ENCODE measurements at regions not wholly inside any gene's neighbourhood (a gene's known extent, or its start where the extent isn't known, plus 50 kb on each side); places are given as distances from the start of the nearest gene placed in this dataset.
"Not testable (repeated sequence)": the region's sequence is repeated elsewhere in the genome, so short reads cannot be mapped to it uniquely, and the experiment has no call there.

DNA sequence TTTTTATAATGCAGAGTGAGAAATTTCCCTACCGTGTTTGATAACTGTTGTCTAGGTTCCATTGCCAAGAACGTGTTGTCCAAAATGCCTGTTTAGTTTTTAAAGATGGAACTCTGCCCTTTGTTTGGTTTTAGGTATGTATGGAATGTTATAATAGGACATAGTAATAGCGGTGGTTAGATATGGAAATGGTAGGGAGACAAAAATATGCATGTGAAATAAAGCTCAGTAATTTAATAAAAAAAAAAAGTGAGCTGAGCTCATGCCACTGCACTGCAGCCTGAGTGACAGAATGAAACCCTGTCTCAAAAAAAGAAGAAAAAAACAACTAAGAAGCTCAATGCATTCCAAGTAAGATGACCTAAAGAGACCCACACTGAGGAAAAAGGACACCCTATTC is 72.9 kb downstream of the ZNF783 start:
- peaks cover 1% of the 10 kb centered on the region for H3K36me3 Mint-ChIP-seq (ENCODE audit: insufficient read depth)
- peaks cover 0 to 1% of the 10 kb centered on the region in 2 donors for H3K4me1 Mint-ChIP-seq (ENCODE audit: low read depth in 2 of 2)
- H3K27me3 Mint-ChIP-seq: peaks cover 34 to 39% of the 10 kb centered on the region in 2 donors
- no peak for ATAC-seq (replicated peaks)
- H3K27ac Mint-ChIP-seq: no peak overlapping the region
- H3K4me3 Mint-ChIP-seq: no peak overlapping the region
- H3K9me3 Mint-ChIP-seq: no peaks in the 10 kb centered on the region
- DNase-seq: no peak

DNA sequence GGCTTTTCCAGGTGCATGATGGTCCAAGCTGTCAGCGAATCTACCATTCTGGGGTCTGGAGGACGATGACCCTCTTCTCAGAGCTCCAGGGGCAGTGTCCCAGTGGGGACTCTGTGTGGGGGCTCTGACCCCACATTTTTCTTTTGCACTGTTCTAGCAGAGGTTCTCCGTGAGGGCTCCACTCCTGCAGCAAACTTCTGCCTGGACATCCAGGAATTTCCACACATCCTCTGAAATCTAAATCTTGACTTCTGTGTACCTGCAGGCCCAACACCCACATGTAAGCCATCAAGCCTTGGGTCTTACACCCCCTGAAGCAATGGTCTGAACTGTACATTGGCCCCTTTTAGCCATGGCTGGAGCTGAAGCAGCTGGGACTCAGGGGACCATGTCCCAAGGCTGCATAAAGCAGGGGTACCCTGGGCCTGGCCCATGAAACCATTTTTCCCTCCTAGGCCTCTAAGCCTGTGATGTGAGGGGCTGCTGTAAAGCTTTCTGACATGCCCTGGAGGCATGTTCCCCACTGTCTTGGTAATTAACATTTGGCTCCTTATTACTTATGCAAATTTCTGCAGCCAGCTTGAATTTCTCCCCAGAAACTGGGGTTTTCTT is 86.9 kb downstream of the ZNF783 start:
- no peaks in the 10 kb centered on the region for H3K36me3 Mint-ChIP-seq (ENCODE audit: insufficient read depth)
- ATAC-seq (replicated peaks) (no peak), DNase-seq (no peak)
- H3K4me1 Mint-ChIP-seq (ENCODE audit: low read depth in 2 of 2): no peaks in the 10 kb centered on the region
- H3K4me3 Mint-ChIP-seq: no peak overlapping the region
- peaks cover 35 to 41% of the 10 kb centered on the region in 2 donors for H3K27me3 Mint-ChIP-seq
- H3K9me3 Mint-ChIP-seq: peaks cover 0 to 8% of the 10 kb centered on the region in 2 donors
- H3K27ac Mint-ChIP-seq: no peak overlapping the region

DNA sequence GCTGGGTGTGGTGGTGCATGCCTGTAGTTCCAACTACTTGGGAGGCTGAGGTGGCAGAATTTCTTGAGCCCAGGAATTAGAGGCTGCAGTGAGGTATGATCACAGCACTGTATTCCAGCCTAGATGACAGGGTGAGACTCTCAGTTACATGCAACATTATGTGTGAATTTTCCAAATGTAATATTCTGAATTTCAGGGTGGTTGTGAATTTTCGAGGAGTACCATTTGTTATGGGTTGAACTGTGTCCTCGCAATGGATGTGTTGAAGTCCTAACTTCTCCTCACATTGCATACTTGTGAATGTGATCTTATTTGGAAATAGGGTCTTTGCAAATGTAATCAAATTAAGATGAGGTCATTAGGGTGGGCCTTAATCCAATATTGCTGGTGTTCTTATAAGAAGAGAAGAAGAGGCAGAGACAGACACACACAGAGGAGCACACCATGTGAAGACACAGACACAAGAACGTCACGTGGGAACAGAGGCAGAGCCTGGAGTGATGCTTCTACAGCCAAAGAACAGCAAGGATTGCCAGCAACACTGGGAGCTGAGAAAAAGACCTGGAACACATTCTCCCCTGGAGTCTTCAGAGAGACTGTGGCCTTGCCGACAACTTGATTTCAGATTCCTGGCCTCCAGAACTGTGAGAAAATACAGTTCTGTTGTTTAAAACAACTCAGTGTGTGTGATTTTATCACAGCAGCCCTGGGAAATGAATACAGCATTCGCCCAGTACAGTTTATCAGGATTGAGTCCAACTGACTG is 91.9 kb downstream of the ZNF783 start:
- H3K36me3 Mint-ChIP-seq (ENCODE audit: insufficient read depth): no peaks in the 10 kb centered on the region
- no peaks in the 10 kb centered on the region for H3K4me1 Mint-ChIP-seq (ENCODE audit: low read depth in 2 of 2)
- ATAC-seq (replicated peaks) (no peak), DNase-seq (no peak)
- H3K27ac Mint-ChIP-seq: no peak overlapping the region
- H3K4me3 Mint-ChIP-seq: no peak overlapping the region
- peaks cover 0 to 5% of the 10 kb centered on the region in 2 donors for H3K9me3 Mint-ChIP-seq
- peaks cover 28 to 37% of the 10 kb centered on the region in 2 donors for H3K27me3 Mint-ChIP-seq

DNA sequence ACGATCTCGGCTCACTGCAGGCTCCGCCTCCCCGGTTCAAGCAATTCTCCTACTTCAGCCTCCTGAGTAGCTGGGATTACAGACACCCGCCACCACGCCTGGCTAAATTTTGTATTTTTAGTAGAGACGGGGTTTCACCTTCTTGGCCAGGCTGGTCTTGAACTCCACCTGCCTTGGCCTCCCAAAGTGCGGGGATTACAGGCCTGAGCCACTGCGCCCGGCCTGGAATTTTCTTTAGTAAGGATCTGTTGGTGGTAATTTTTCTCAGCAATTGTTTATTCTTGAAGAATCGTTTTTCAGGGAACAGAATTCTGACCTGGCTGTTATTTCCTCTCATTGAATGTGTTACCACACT is 93.0 kb downstream of the ZNF783 start:
- not testable (repeated sequence) for ATAC-seq (replicated peaks); DNase-seq; H3K4me1 Mint-ChIP-seq (ENCODE audit: low read depth in 2 of 2); H3K36me3 Mint-ChIP-seq (ENCODE audit: insufficient read depth); H3K4me3 Mint-ChIP-seq; H3K27ac Mint-ChIP-seq; H3K9me3 Mint-ChIP-seq
- peaks cover 38 to 40% of the 10 kb centered on the region in 2 donors for H3K27me3 Mint-ChIP-seq

- ATAC-seq (replicated peaks) (no peak), DNase-seq (no peak)
- H3K36me3 Mint-ChIP-seq (ENCODE audit: insufficient read depth): no peaks in the 10 kb centered on the region
- no peaks in the 10 kb centered on the region for H3K9me3 Mint-ChIP-seq
- no peak overlapping the region for H3K4me3 Mint-ChIP-seq
- H3K27ac Mint-ChIP-seq: no peak overlapping the region
- H3K4me1 Mint-ChIP-seq (ENCODE audit: low read depth in 2 of 2): no peaks in the 10 kb centered on the region
- peaks cover 43 to 45% of the 10 kb centered on the region in 2 donors for H3K27me3 Mint-ChIP-seq
These were observed 93.5 kb downstream of the ZNF783 start for GRCh38 chr7:149355390-149356048.

- no peak overlapping the region for H3K4me3 Mint-ChIP-seq
- DNase-seq (no peak), ATAC-seq (replicated peaks) (no peak)
- no peaks in the 10 kb centered on the region for H3K4me1 Mint-ChIP-seq (ENCODE audit: low read depth in 2 of 2)
- no peaks in the 10 kb centered on the region for H3K36me3 Mint-ChIP-seq (ENCODE audit: insufficient read depth)
- peaks cover 50 to 67% of the 10 kb centered on the region in 2 donors for H3K27me3 Mint-ChIP-seq
- no peak overlapping the region for H3K27ac Mint-ChIP-seq
- H3K9me3 Mint-ChIP-seq: peaks cover 2 to 10% of the 10 kb centered on the region in 2 donors
These were observed 98.2 kb downstream of the ZNF777 start for GRCh38 chr7:149362696-149363095.

GRCh38 chr7:149367418-149368180 is 93.3 kb downstream of the ZNF777 start:
- H3K27me3 Mint-ChIP-seq: peaks cover 37 to 58% of the 10 kb centered on the region in 2 donors
- peaks cover 2 to 10% of the 10 kb centered on the region in 2 donors for H3K9me3 Mint-ChIP-seq
- DNase-seq: no peak
- peaks cover 0 to 2% of the 10 kb centered on the region in 2 donors for H3K4me1 Mint-ChIP-seq (ENCODE audit: low read depth in 2 of 2)
- no peaks in the 10 kb centered on the region for H3K36me3 Mint-ChIP-seq (ENCODE audit: insufficient read depth)
- H3K27ac Mint-ChIP-seq: no peak overlapping the region
- no peak overlapping the region for H3K4me3 Mint-ChIP-seq
- ATAC-seq (replicated peaks): no peak

DNA sequence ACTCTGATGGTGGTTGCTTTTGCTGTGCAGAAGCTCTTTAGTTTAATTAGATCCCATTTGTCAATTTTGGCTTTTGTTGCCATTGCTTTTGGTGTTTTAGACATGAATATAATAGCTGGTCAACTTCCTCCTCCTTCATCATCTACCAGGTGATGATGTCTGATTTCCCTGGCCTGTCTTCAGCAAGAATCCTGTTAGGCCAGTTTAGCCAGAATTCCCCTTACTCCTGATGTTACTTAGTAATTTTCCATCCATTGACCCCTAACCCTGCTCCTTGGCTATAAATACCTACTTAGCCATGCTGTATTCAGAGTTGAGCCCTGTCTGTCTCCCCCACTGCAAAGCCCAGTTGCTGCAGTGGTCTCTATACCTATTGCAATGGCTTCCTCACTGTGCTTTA is 91.4 kb downstream of the ZNF777 start:
- Mint-ChIP-seq H3K4me1 (ENCODE audit: low read depth in 2 of 2) (peaks cover 0 to 2% of the 10 kb centered on the region in 2 donors), H3K9me3 (peaks cover 2 to 4% of the 10 kb centered on the region in 2 donors), H3K36me3 (ENCODE audit: insufficient read depth) (no peaks in the 10 kb centered on the region), H3K27ac (no peak overlapping the region), H3K4me3 (no peak overlapping the region), H3K27me3 (peaks cover 24 to 59% of the 10 kb centered on the region in 2 donors)
- ATAC-seq (replicated peaks): no peak
- DNase-seq: no peak

DNA sequence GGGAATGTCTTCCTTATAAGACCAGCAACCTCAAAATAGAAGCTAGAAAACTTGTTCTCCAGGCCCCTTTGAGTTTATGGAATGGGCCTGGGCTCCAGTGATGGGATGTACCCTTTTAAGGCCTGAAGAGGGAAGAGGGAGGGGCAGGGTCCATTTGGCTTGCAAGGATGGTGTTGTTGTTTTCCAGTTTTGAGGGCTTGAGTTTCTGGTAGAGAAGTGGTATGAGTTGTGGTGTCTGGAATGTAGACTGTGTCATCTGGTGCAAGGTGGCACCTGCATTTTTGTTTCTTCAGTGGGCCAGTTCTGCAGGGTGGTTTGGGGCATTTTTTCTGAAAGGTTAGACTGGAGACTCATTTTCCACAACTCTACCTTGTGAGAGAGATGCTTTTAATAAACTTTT is 90.1 kb downstream of the ZNF777 start:
- H3K4me3 Mint-ChIP-seq: no peak overlapping the region
- H3K27ac Mint-ChIP-seq: no peak overlapping the region
- no peak for ATAC-seq (replicated peaks)
- peaks cover 24 to 57% of the 10 kb centered on the region in 2 donors for H3K27me3 Mint-ChIP-seq
- H3K36me3 Mint-ChIP-seq (ENCODE audit: insufficient read depth): no peaks in the 10 kb centered on the region
- peaks cover 0 to 2% of the 10 kb centered on the region in 2 donors for H3K9me3 Mint-ChIP-seq
- no peak for DNase-seq
- peaks cover 0 to 2% of the 10 kb centered on the region in 2 donors for H3K4me1 Mint-ChIP-seq (ENCODE audit: low read depth in 2 of 2)

- H3K4me1 Mint-ChIP-seq (ENCODE audit: low read depth in 2 of 2): peaks cover 0 to 2% of the 10 kb centered on the region in 2 donors
- peaks cover 17 to 48% of the 10 kb centered on the region in 2 donors for H3K27me3 Mint-ChIP-seq
- no peak overlapping the region for H3K4me3 Mint-ChIP-seq
- peaks cover 0 to 2% of the 10 kb centered on the region in 2 donors for H3K9me3 Mint-ChIP-seq
- no peaks in the 10 kb centered on the region for H3K36me3 Mint-ChIP-seq (ENCODE audit: insufficient read depth)
- no peak for ATAC-seq (replicated peaks)
- no peak for DNase-seq
- no peak overlapping the region for H3K27ac Mint-ChIP-seq
These were observed 87.8 kb downstream of the ZNF777 start for GRCh38 chr7:149373089-149373488.

DNA sequence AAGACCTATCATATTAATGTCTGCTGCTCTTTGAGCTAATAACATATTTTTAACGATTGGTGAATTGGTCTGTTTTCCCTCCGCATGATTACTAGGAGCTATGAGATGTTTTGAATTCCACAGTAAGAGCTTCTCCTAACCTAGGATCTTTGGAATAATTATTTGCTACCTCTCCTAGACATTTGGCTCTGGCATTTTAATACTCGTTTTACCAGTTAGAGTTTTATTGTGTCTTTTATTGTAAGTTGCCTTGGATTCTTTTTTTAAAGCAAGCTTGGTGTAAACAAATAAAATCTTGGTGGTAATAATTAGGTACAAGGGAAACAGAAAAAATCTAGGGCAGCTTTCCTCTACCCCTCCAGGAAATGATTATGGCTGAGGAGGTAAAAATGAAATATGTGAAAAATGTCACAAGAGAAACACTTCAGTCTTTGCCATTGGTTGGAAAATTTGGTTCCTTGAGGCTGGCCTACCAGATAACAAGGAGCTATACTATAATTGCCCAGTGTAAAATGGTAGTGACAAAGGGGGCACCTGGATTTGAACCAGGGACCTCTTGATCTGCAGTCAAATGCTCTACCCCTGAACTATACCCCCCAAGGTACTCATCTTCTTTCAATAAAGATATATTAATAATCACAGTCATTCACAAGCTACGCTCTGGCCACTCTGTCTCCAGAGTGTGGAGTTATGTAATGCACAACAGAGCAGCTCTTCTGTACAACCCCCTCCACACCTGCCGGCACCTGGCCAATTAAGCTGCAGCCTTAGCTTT is 85.4 kb downstream of the ZNF777 start:
- H3K4me1 Mint-ChIP-seq (ENCODE audit: low read depth in 2 of 2): no peaks in the 10 kb centered on the region

DNA sequence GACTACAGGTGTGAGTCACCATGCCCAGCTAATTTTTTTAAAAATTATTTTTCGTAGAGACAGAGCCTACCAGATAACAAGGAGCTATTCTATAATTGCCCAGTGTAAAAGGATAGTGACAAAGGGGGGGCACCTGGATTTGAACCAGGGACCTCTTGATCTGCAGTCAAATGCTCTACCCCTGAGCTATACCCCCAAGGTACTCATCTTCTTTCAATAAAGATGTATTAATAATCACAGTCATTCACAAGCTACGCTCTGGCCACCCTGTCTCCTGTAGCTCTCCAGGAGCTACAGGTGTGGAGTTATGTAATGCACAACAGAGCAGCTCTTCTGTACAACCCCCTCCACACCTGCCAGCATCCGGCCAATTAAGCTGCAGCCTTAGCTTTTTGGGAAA is 83.5 kb downstream of the ZNF777 start:
- Mint-ChIP-seq H3K9me3 (peaks cover 4 to 8% of the 10 kb centered on the region in 2 donors), H3K36me3 (ENCODE audit: insufficient read depth) (no peaks in the 10 kb centered on the region), H3K27ac (no peak overlapping the region), H3K4me3 (no peak overlapping the region), H3K27me3 (peaks cover 28 to 36% of the 10 kb centered on the region in 2 donors), H3K4me1 (ENCODE audit: low read depth in 2 of 2) (no peaks in the 10 kb centered on the region)
- ATAC-seq (replicated peaks): no peak
- no peak for DNase-seq

More for the DNA sequence above, 85.4 kb downstream of the ZNF777 start:
- Mint-ChIP-seq H3K27me3 (peaks cover 24 to 35% of the 10 kb centered on the region in 2 donors), H3K36me3 (ENCODE audit: insufficient read depth) (no peaks in the 10 kb centered on the region), H3K27ac (no peak overlapping the region), H3K9me3 (peaks cover 6 to 8% of the 10 kb centered on the region in 2 donors), H3K4me3 (no peak overlapping the region)
- no peak for DNase-seq
- no peak for ATAC-seq (replicated peaks)

All from effector memory CD8-positive, alpha-beta T cell (primary cell).